ENCODE measurements at regions not wholly inside any gene's neighbourhood (a gene's known extent, or its start where the extent isn't known, plus 50 kb on each side); places are given as distances from the start of the nearest gene placed in this dataset.

DNA sequence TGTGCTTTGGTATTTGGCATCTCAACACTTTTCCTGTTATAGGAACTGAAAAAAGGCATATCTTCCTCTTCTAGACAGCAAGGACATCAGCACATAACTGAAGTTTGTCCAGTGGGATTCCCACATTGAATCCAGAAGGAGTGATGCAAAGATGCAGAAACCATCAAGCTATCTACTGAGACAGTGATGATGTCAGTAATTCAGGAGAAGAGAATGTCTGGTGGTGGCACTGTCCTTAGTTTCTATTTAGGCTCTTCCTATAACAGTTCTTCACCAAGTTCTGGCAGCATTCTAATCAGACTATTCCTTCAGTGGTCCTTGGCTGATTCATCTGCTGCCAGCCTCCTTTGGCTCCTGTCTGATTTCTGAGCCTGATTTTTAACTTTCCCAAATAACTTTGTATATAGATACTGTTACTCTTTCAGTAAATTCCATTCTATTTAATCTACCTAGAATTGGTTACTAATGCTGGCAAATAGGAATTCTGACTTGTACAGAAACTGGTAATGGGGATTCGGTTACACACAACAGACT lies 56.6 kb upstream of the AGPS start:
- no peak for TF ChIP-seq CTCF (IDR thresholded peaks at IDR 0.05)

GRCh38 chr2:177338177-177338721 lies 54.3 kb upstream of the AGPS start:
- Mint-ChIP-seq H3K4me1 (peaks cover 4% of the 10 kb centered on the region), H3K36me3 (ENCODE audit: low read depth) (no peaks in the 10 kb centered on the region), H3K4me3 (no peak overlapping the region), H3K27me3 (no peaks in the 10 kb centered on the region), H3K9me3 (no peaks in the 10 kb centered on the region), H3K27ac (no peak overlapping the region)
- CTCF ChIA-PET = interaction anchor here (1.3 to 7.8 kb wide), 3 partner anchors 141 to 386 kb away, joined by 3 to 166 read pairs (median 43); no protein-coding TSS in a partner anchor
- DNase-seq = no peak
- intact Hi-C loops (cut with micrococcal nuclease) = loop anchor here (10.0 kb wide), 1 partner anchor 1117 kb away; the partner anchor contains the start of genes PJVK and PRKRA
- POLR2A ChIA-PET = no interaction called here
- ATAC-seq (ENCODE audit: low read depth) = no peak
- no peak for TF ChIP-seq CTCF (IDR thresholded peaks at IDR 0.05)

More for the DNA sequence above, 56.6 kb upstream of the AGPS start:
- no peak for DNase-seq
- Mint-ChIP-seq H3K9me3 (no peaks in the 10 kb centered on the region), H3K36me3 (ENCODE audit: low read depth) (no peaks in the 10 kb centered on the region), H3K27ac (no peak overlapping the region), H3K4me3 (no peak overlapping the region), H3K4me1 (peaks cover 13% of the 10 kb centered on the region), H3K27me3 (no peaks in the 10 kb centered on the region)
- intact Hi-C loops (cut with micrococcal nuclease) = loop anchor here (1.0 to 10.0 kb wide), 5 partner anchors 80 to 1119 kb away; partner anchors contain the start of genes PJVK and PRKRA
- POLR2A ChIA-PET = interaction anchor here (2.4 kb wide), 1 partner anchor 72 kb away, joined by 15 read pairs; the partner anchor contains the start of gene NFE2L2
- CTCF ChIA-PET = interaction anchor here (0.8 to 7.8 kb wide), 15 partner anchors 9 to 436 kb away, joined by 3 to 166 read pairs (median 5); partner anchors contain the start of genes AGPS and NFE2L2
- no peak for ATAC-seq (ENCODE audit: low read depth)

- ATAC-seq (ENCODE audit: low read depth) (no peak), DNase-seq (no peak)
- intact Hi-C loops (cut with micrococcal nuclease) = no loop called here
- H3K27ac Mint-ChIP-seq = no peak overlapping the region
- POLR2A ChIA-PET = no interaction called here
- no peak overlapping the region for H3K4me3 Mint-ChIP-seq
- H3K36me3 Mint-ChIP-seq (ENCODE audit: low read depth) = no peaks in the 10 kb centered on the region
- CTCF ChIA-PET = interaction anchor here (7.8 kb wide), 1 partner anchor 176 kb away, joined by 166 read pairs; no protein-coding TSS in a partner anchor
- no peaks in the 10 kb centered on the region for H3K9me3 Mint-ChIP-seq
- no peak for TF ChIP-seq CTCF (IDR thresholded peaks at IDR 0.05)
- H3K4me1 Mint-ChIP-seq = peaks cover 12% of the 10 kb centered on the region
- H3K27me3 Mint-ChIP-seq = no peaks in the 10 kb centered on the region
Observed at GRCh38 chr2:177340158-177340557, 52.4 kb upstream of the AGPS start.

DNA sequence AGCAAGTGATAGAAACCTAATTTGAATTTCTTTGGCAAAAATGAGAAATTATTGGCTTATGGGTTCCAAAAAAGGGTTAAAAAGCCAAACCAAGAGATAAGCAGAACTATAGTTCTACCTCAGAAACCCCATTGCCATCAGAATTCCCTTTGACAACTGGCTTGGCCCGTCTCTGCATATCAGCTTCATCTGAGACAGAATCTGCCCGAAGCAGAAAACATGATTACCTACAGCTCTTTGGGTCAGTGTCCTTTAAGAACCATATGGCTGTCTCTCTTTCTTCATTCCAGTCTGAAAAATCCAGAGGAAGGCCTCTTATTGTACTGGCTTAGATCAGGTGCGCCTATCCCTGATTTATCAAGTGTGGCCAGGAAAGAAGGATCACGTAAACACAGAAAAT lies 49.8 kb upstream of the AGPS start:
- intact Hi-C loops (cut with micrococcal nuclease) = no loop called here
- no peaks in the 10 kb centered on the region for H3K27me3 Mint-ChIP-seq
- H3K9me3 Mint-ChIP-seq = no peaks in the 10 kb centered on the region
- H3K36me3 Mint-ChIP-seq (ENCODE audit: low read depth) = no peaks in the 10 kb centered on the region
- ATAC-seq (ENCODE audit: low read depth) = no peak
- no peak overlapping the region for H3K4me3 Mint-ChIP-seq
- CTCF ChIA-PET = interaction anchor here (1.3 kb wide), 1 partner anchor 9 kb away, joined by 4 read pairs; no protein-coding TSS in a partner anchor
- no peak for DNase-seq
- TF ChIP-seq CTCF (IDR thresholded peaks at IDR 0.05) = no peak
- peaks cover 10% of the 10 kb centered on the region for H3K4me1 Mint-ChIP-seq
- POLR2A ChIA-PET = no interaction called here
- no peak overlapping the region for H3K27ac Mint-ChIP-seq
